H9 (cell line): ENCODE measurements at regions not wholly inside any gene's neighbourhood (a gene's known extent, or its start where the extent isn't known, plus 50 kb on each side); places are given as distances from the start of the nearest gene placed in this dataset.

Source experiments
- DNase-seq: peaks from one replicate; pipeline ENCODE4 v3.0.0-alpha.2; 2017
- H2AFZ ChIP-seq: one replicate; pipeline ENCODE4 v1.6.1; 2013; ENCODE audit warnings: mild to moderate bottlenecking, low read length, control low read depth, moderate library complexity
- H2AK5ac ChIP-seq: 2 replicates; pipeline ENCODE4 v1.6.1; 2013; ENCODE audit warnings: low read length, control low read depth, mixed read lengths; ENCODE audit not compliant: insufficient read length
- H2BK120ac ChIP-seq: one replicate; pipeline ENCODE4 v1.6.1; 2013; ENCODE audit warnings: low read depth, mild to moderate bottlenecking, low read length, control low read depth, inconsistent platforms; ENCODE audit not compliant: poor library complexity, severe bottlenecking
- H2BK12ac ChIP-seq: 2 replicates; pipeline ENCODE4 v1.6.1; 2013; ENCODE audit warnings: low read length, control low read depth, mixed read lengths, low read depth; ENCODE audit not compliant: insufficient read length
- H2BK15ac ChIP-seq: 2 replicates; pipeline ENCODE4 v1.6.1; 2013; ENCODE audit warnings: low read depth, low read length, control low read depth
- H2BK20ac ChIP-seq: one replicate; pipeline ENCODE4 v1.6.1; 2013; ENCODE audit warnings: low read depth, mild to moderate bottlenecking, low read length, control low read depth, inconsistent platforms; ENCODE audit not compliant: poor library complexity, severe bottlenecking
- H2BK5ac ChIP-seq: 2 replicates; pipeline ENCODE4 v1.6.1; 2013; ENCODE audit warnings: low read length, control low read depth, mixed read lengths; ENCODE audit not compliant: insufficient read length
- H3K14ac ChIP-seq: 2 replicates; pipeline ENCODE4 v1.6.1; 2013; ENCODE audit warnings: low read length, control low read depth; ENCODE audit not compliant: insufficient read depth
- H3K18ac ChIP-seq: 2 replicates; pipeline ENCODE4 v1.6.1; 2013; ENCODE audit warnings: low read depth, mild to moderate bottlenecking, mixed read lengths, low read length, control low read depth; ENCODE audit not compliant: insufficient read length
- H3K23ac ChIP-seq: 2 replicates; pipeline ENCODE4 v1.6.1; 2013; ENCODE audit warnings: low read length, control low read depth, mixed read lengths, low read depth; ENCODE audit not compliant: insufficient read length
- H3K23me2 ChIP-seq: 2 replicates; pipeline ENCODE4 v1.6.1; 2013; ENCODE audit warnings: low read depth, mild to moderate bottlenecking, mixed read lengths, low read length, control low read depth; ENCODE audit not compliant: insufficient read length, poor library complexity, severe bottlenecking
- H3K27ac ChIP-seq: 2 replicates; pipeline ENCODE4 v1.5.1; 2013; ENCODE audit warnings: low read length, control low read depth, mixed read lengths, low read depth; ENCODE audit not compliant: insufficient read length
- H3K27me3 ChIP-seq: 2 replicates; pipeline ENCODE4 v1.6.1; 2013; ENCODE audit warnings: low read length, control low read depth, inconsistent platforms; ENCODE audit not compliant: insufficient read depth
- H3K4ac ChIP-seq: 2 replicates; pipeline ENCODE4 v1.6.1; 2013; ENCODE audit warnings: low read depth, mild to moderate bottlenecking, control low read depth, inconsistent platforms, low read length, moderate library complexity
- H3K4me1 ChIP-seq: 2 replicates; pipeline ENCODE4 v1.6.1; 2013; ENCODE audit warnings: low read length, control low read depth, inconsistent platforms; ENCODE audit not compliant: insufficient read depth
- H3K4me2 ChIP-seq: 2 replicates; pipeline ENCODE4 v1.6.1; 2013; ENCODE audit warnings: low read length, control low read depth, mixed read lengths; ENCODE audit not compliant: insufficient read length, insufficient read depth
- H3K56ac ChIP-seq: 2 replicates; pipeline ENCODE4 v1.6.1; 2013; ENCODE audit warnings: low read depth, mild to moderate bottlenecking, mixed read lengths, low read length, control low read depth; ENCODE audit not compliant: insufficient read length
- H3K79me1 ChIP-seq: 2 replicates; pipeline ENCODE4 v1.6.1; 2013; ENCODE audit warnings: low read depth, mild to moderate bottlenecking, moderate library complexity, low read length, control low read depth, inconsistent platforms; ENCODE audit not compliant: insufficient read depth, poor library complexity, severe bottlenecking
- H3K79me2 ChIP-seq: 2 replicates; pipeline ENCODE4 v1.6.1; 2013; ENCODE audit warnings: low read length, control low read depth, inconsistent platforms; ENCODE audit not compliant: insufficient read depth
- H3K9ac ChIP-seq: 2 replicates; pipeline ENCODE4 v1.6.1; 2013; ENCODE audit warnings: low read length, control low read depth, mixed read lengths; ENCODE audit not compliant: insufficient read length; ENCODE audit errors: extremely low read depth
- H3K9me3 ChIP-seq: one replicate; pipeline ENCODE4 v1.6.1; 2013; ENCODE audit warnings: low read depth, low read length, inconsistent platforms; ENCODE audit not compliant: control insufficient read depth
- H3T11ph ChIP-seq: one replicate; pipeline ENCODE4 v1.6.1; 2013; ENCODE audit warnings: mild to moderate bottlenecking, low read length, control low read depth, inconsistent platforms
- H4K20me1 ChIP-seq: one replicate; pipeline ENCODE4 v1.6.1; 2013; ENCODE audit not compliant: control insufficient read depth, insufficient read length, insufficient read depth
- H4K5ac ChIP-seq: 2 replicates; pipeline ENCODE4 v1.6.1; 2013; ENCODE audit warnings: low read depth, mild to moderate bottlenecking, mixed read lengths, low read length, control low read depth; ENCODE audit not compliant: insufficient read length
- H4K8ac ChIP-seq: replicated peaks from 2 replicates; pipeline ENCODE4 v1.6.1; 2013; ENCODE audit warnings: low read length, control low read depth, mixed read lengths, low read depth; ENCODE audit not compliant: insufficient read length
- H4K91ac ChIP-seq: 2 replicates; pipeline ENCODE4 v1.6.1; 2013; ENCODE audit warnings: low read depth, mild to moderate bottlenecking, moderate library complexity, mixed read lengths, low read length, control low read depth; ENCODE audit not compliant: insufficient read length
- H3K27ac Mint-ChIP-seq, 3 experiments: 2 replicates in 2 of 3; 3 replicates in 1 of 3; pipeline ENCODE4 v1.8.0; 2020 to 2021; ENCODE audit warnings: mixed read lengths in 3 of 3, mild to moderate bottlenecking in 1 of 3, moderate library complexity in 1 of 3
- H3K27me3 Mint-ChIP-seq: 2 replicates; pipeline ENCODE4 v1.8.0; 2021; ENCODE audit warnings: low read depth, mild to moderate bottlenecking, moderate library complexity, mixed read lengths
- H3K36me3 Mint-ChIP-seq, 3 experiments: 2 replicates in 2 of 3; 3 replicates in 1 of 3; pipeline ENCODE4 v1.8.0; 2020 to 2021; ENCODE audit warnings: low read depth in 3 of 3, mixed read lengths in 3 of 3; ENCODE audit not compliant: insufficient read depth in 1 of 3
- H3K4me1 Mint-ChIP-seq, 2 experiments: 2 replicates each; pipeline ENCODE4 v1.8.0; 2020; ENCODE audit warnings: mixed read lengths in 2 of 2
- H3K4me3 Mint-ChIP-seq, 2 experiments: 2 replicates in 1 of 2; 3 replicates in 1 of 2; pipeline ENCODE4 v1.8.0; 2020 to 2021; ENCODE audit warnings: mild to moderate bottlenecking in 2 of 2, mixed read lengths in 2 of 2, moderate library complexity in 1 of 2
- H3K9me3 Mint-ChIP-seq, 2 experiments: 2 replicates in 1 of 2; 3 replicates in 1 of 2; pipeline ENCODE4 v1.8.0; 2020; ENCODE audit warnings: mild to moderate bottlenecking in 2 of 2, mixed read lengths in 2 of 2, moderate library complexity in 1 of 2
- CTCF ChIP-seq: fragments of 200-600 bp; sonication (generic); conservative IDR thresholded peaks from 3 replicates; pipeline ENCODE4 v1.8.0; 2021; ENCODE audit warnings: antibody characterized with exemption, mild to moderate bottlenecking
- WGBS: extraction: QIAGEN DNeasy Blood & Tissue Kit; methylation state at CpG from one replicate; pipeline ENCODE4 v1.1.7; 2013; ENCODE audit warnings: missing lambda C conversion rate, low lambda C conversion rate, mixed read lengths; ENCODE audit not compliant: insufficient read length; ENCODE audit errors: extremely low coverage; 5-methylcytosine and 5-hydroxymethylcytosine counted together

DNA sequence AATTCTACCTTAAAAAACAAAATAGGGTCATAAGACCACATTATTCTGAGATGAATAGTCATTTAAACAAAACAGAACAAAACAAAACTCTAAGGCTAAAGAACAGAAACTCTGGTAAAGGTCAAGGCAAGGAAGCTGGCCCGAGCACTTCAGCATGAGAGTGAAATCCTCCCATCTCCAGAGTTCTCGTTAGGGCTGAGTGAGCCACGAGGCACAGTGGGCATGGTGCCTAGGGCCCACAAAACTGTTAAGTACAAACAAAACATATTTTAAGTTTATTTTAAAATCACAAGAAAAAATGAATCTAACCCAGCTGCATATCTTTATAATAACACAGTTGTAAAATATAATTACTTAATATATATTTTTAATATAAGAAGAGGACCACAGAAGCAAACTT, 417.8 kb upstream of the GBE1 start:
- Histone ChIP-seq H2AFZ (no peak overlapping the region), H3K9me3 (no peaks in the 10 kb centered on the region), H2BK20ac (no peak overlapping the region), H4K5ac (no peak overlapping the region), H3T11ph (no peak overlapping the region), H3K4ac (no peak overlapping the region), H2AK5ac (no peak overlapping the region), H3K27me3 (no peaks in the 10 kb centered on the region), H4K20me1 (no peaks in the 10 kb centered on the region), H3K23ac (no peak overlapping the region), H2BK5ac (no peak overlapping the region), H2BK120ac (no peak overlapping the region), H3K4me1 (no peaks in the 10 kb centered on the region), H3K14ac (no peak overlapping the region), H3K23me2 (no peaks in the 10 kb centered on the region), H3K79me2 (no peaks in the 10 kb centered on the region), H3K79me1 (no peaks in the 10 kb centered on the region), H3K9ac (no peak overlapping the region), H3K18ac (no peak overlapping the region), H2BK15ac (no peak overlapping the region), H3K56ac (no peak overlapping the region), H4K91ac (no peak overlapping the region), H3K27ac (no peak overlapping the region), H3K4me2 (no peak overlapping the region), H2BK12ac (no peak overlapping the region), H4K8ac (no peak overlapping the region)
- no peaks in the 10 kb centered on the region for H3K36me3 Mint-ChIP-seq
- no CpG with 5 or more reads among the region's 3 CpGs for WGBS
- TF ChIP-seq CTCF: no peak
- H3K27me3 Mint-ChIP-seq: no peaks in the 10 kb centered on the region
- no peak overlapping the region for H3K4me3 Mint-ChIP-seq
- no peak overlapping the region for H3K27ac Mint-ChIP-seq
- no peaks in the 10 kb centered on the region for H3K9me3 Mint-ChIP-seq
- 0 out of 4 replicates have a peak, but pooled peaks cover 0 to 2% of the 10 kb centered on the region in 2 experiments for H3K4me1 Mint-ChIP-seq
- DNase-seq: no peak
